B cell (primary cell): ENCODE measurements at regions not wholly inside any gene's neighbourhood (a gene's known extent, or its start where the extent isn't known, plus 50 kb on each side); places are given as distances from the start of the nearest gene placed in this dataset.
"Not testable (repeated sequence)": the region's sequence is repeated elsewhere in the genome, so short reads cannot be mapped to it uniquely, and the experiment has no call there.

ENCODE experiments used
- ATAC-seq: fragments of 200-7000 bp; cut with Tn5 transposase; one replicate; pipeline ENCODE4 v1.10.0; 2021; ENCODE audit warnings: low read depth, mild to moderate bottlenecking, moderate number of reproducible peaks, moderate library complexity
- CTCF ChIA-PET: fragments of 350-600 bp; sonication (Branson Sonifier 250); formaldehyde crosslinking; loops from one replicate; lab custom pipeline; 2021; ENCODE audit warnings: antibody characterized with exemption, inconsistent platforms; lab: Charles Lee
- POLR2A ChIA-PET: fragments of 350-600 bp; sonication (Branson Sonifier 250); formaldehyde crosslinking; loops from one replicate; lab custom pipeline; 2021; ENCODE audit warnings: antibody characterized with exemption; lab: Charles Lee
- DNase-seq: peaks from one replicate; pipeline ENCODE4 v3.0.0; 2013
- H2AFZ ChIP-seq: 2 replicates; pipeline ENCODE4 v1.6.1; 2012; ENCODE audit warnings: mild to moderate bottlenecking, low read depth, low read length; ENCODE audit not compliant: insufficient read depth, poor library complexity, severe bottlenecking
- H3K27ac ChIP-seq, 2 donors: 1 replicate in 1 of 2; 2 replicates in 1 of 2; pipeline ENCODE4 v1.5.1; 2012 to 2013; ENCODE audit warnings: low read length in 2 of 2, mild to moderate bottlenecking in 2 of 2, moderate library complexity in 1 of 2
- H3K27me3 ChIP-seq, 4 experiments: fragments of 200-600 bp in 1 of 4; sonication (generic) in 1 of 4; replicated peaks in 1 of 4; 1 replicate in 2 of 4; 2 replicates in 2 of 4; pipeline versions ENCODE4 v1.6.1 to v1.7.0; 2013 to 2016; ENCODE audit warnings: low read length in 3 of 4, mild to moderate bottlenecking in 2 of 4, mixed read lengths in 1 of 4, moderate library complexity in 1 of 4; ENCODE audit not compliant: insufficient read depth in 4 of 4, control insufficient read depth in 3 of 4; ENCODE audit errors: control extremely low read depth in 1 of 4
- H3K36me3 ChIP-seq, 2 experiments: replicated peaks in 1 of 2; 1 replicate in 1 of 2; 2 replicates in 1 of 2; pipeline versions ENCODE4 v1.6.1 to v1.7.1; 2013; ENCODE audit warnings: low read length in 1 of 2; ENCODE audit not compliant: insufficient read depth in 2 of 2, control insufficient read depth in 1 of 2; ENCODE audit errors: control extremely low read depth in 1 of 2, extremely low read depth in 1 of 2
- H3K4me1 ChIP-seq, 2 donors: fragments of 200-600 bp in 1 of 2; sonication (generic) in 1 of 2; 1 replicate in 1 of 2; 2 replicates in 1 of 2; pipeline versions ENCODE4 v1.5.1 to v1.6.1; 2013 to 2017; ENCODE audit warnings: low read length in 2 of 2; ENCODE audit not compliant: control insufficient read depth in 2 of 2, insufficient read depth in 2 of 2
- H3K4me2 ChIP-seq: replicated peaks from 2 replicates; pipeline ENCODE3; 2012; ENCODE audit warnings: mild to moderate bottlenecking, low read depth, low read length; ENCODE audit not compliant: poor library complexity, severe bottlenecking
- H3K4me3 ChIP-seq, 5 experiments: fragments of 200-600 bp in 1 of 5; sonication (generic) in 1 of 5; 1 replicate in 3 of 5; 2 replicates in 2 of 5; pipeline versions ENCODE4 v1.5.1 to v1.7.0; 2011 to 2016; ENCODE audit warnings: low read length in 4 of 5, mild to moderate bottlenecking in 4 of 5, low read depth in 2 of 5, control low read depth in 1 of 5, moderate library complexity in 1 of 5; ENCODE audit not compliant: insufficient read depth in 1 of 5; ENCODE audit errors: control extremely low read depth in 1 of 5, extremely low read depth in 1 of 5
- H3K79me2 ChIP-seq: fragments of 200-600 bp; sonication (generic); one replicate; pipeline ENCODE4 v1.6.0; 2016; ENCODE audit warnings: low read length; ENCODE audit not compliant: control insufficient read depth, insufficient read depth
- H3K9ac ChIP-seq: fragments of 200-600 bp; sonication (generic); 2 replicates; pipeline ENCODE4 v1.6.1; 2017; ENCODE audit warnings: mild to moderate bottlenecking, low read length, moderate library complexity
- H3K9me3 ChIP-seq, 3 donors: one replicate each; pipeline versions ENCODE4 v1.6.1 to v1.7.1; 2013; ENCODE audit warnings: low read length in 2 of 3; ENCODE audit not compliant: control insufficient read depth in 2 of 3, insufficient read depth in 1 of 3; ENCODE audit errors: control extremely low read depth in 1 of 3
- H4K20me1 ChIP-seq: 2 replicates; pipeline ENCODE4 v1.6.0; 2012; ENCODE audit warnings: mild to moderate bottlenecking, low read length; ENCODE audit not compliant: insufficient read depth, control insufficient read depth, poor library complexity, severe bottlenecking
- H3K27ac Mint-ChIP-seq: one replicate; pipeline ENCODE4 v1.8.0; 2021; ENCODE audit warnings: mixed read lengths
- H3K27me3 Mint-ChIP-seq: one replicate; pipeline ENCODE4 v1.8.0; 2021; ENCODE audit warnings: mixed read lengths
- H3K4me1 Mint-ChIP-seq: one replicate; pipeline ENCODE4 v1.8.0; 2021; ENCODE audit warnings: mixed read lengths
- H3K4me3 Mint-ChIP-seq: one replicate; pipeline ENCODE4 v1.8.0; 2021; ENCODE audit warnings: mixed read lengths
- H3K9me3 Mint-ChIP-seq: one replicate; pipeline ENCODE4 v1.8.0; 2022; ENCODE audit warnings: mixed read lengths; ENCODE audit not compliant: insufficient read depth
- CTCF ChIP-seq: fragments of 200-600 bp; IDR thresholded peaks from one replicate; pipeline ENCODE4 v1.8.0; 2022; ENCODE audit warnings: antibody characterized with exemption, mild to moderate bottlenecking
- EZH2 ChIP-seq: IDR thresholded peaks from 2 replicates; pipeline ENCODE4 v1.6.1; 2012; ENCODE audit warnings: borderline replicate concordance, low read depth, mild to moderate bottlenecking, moderate library complexity, low read length; ENCODE audit not compliant: insufficient read depth, poor library complexity, severe bottlenecking
- WGBS: methylation state at CpG from one replicate; pipeline ENCODE4 v1.1.5; 2013; ENCODE audit warnings: missing lambda C conversion rate; ENCODE audit not compliant: insufficient coverage; 5-methylcytosine and 5-hydroxymethylcytosine counted together
- intact Hi-C: fragments of 100-400 bp; cut with micrococcal nuclease; formaldehyde crosslinking; loops from one replicate; pipeline ENCODE4 v1.10.0; 2022

- no peaks in the 10 kb centered on the region for H3K4me1 ChIP-seq
- Mint-ChIP-seq H3K4me1 (no peaks in the 10 kb centered on the region), H3K4me3 (no peak overlapping the region), H3K9me3 (peaks cover 1% of the 10 kb centered on the region), H3K27ac (no peak overlapping the region), H3K27me3 (no peaks in the 10 kb centered on the region)
- no peaks in the 10 kb centered on the region for H3K9me3 ChIP-seq
- CTCF ChIA-PET: no interaction called here
- POLR2A ChIA-PET: no interaction called here
- H4K20me1 ChIP-seq: no peaks in the 10 kb centered on the region
- no peak for TF ChIP-seq EZH2
- no peak for TF ChIP-seq CTCF
- no peaks in the 10 kb centered on the region for H3K27me3 ChIP-seq
- no peaks in the 10 kb centered on the region for H3K79me2 ChIP-seq
- no peak for DNase-seq
- H3K4me2 ChIP-seq: no peak overlapping the region
- intact Hi-C loops: no loop called here
- H2AFZ ChIP-seq: no peak overlapping the region
- no peak overlapping the region for H3K9ac ChIP-seq
- no peak overlapping the region for H3K4me3 ChIP-seq
- no peak for ATAC-seq
- no peaks in the 10 kb centered on the region for H3K36me3 ChIP-seq
- no peak overlapping the region for H3K27ac ChIP-seq
These were observed 583.1 kb upstream of the LRRN3 start for GRCh38 chr7:110507832-110508231.

- intact Hi-C loops, H3K4me1 Mint-ChIP-seq, H3K4me3 ChIP-seq, DNase-seq, H3K9ac ChIP-seq, H4K20me1 ChIP-seq, H3K4me1 ChIP-seq, H3K4me2 ChIP-seq, H3K27ac ChIP-seq, CTCF ChIA-PET, ATAC-seq, H3K27me3 Mint-ChIP-seq, H2AFZ ChIP-seq, H3K79me2 ChIP-seq, POLR2A ChIA-PET, H3K27ac Mint-ChIP-seq, H3K36me3 ChIP-seq, H3K27me3 ChIP-seq, H3K4me3 Mint-ChIP-seq, H3K9me3 Mint-ChIP-seq: not testable (repeated sequence)
- WGBS: 77% methylated on average over 3 of the region's 5 CpGs
- peaks cover 0 to 23% (median 0%) of the 10 kb centered on the region in 3 donors for H3K9me3 ChIP-seq
These were observed 575.9 kb upstream of the LRRN3 start for GRCh38 chr7:110514975-110515551.
